H9 (cell line): ENCODE measurements at regions not wholly inside any gene's neighbourhood (a gene's known extent, or its start where the extent isn't known, plus 50 kb on each side); places are given as distances from the start of the nearest gene placed in this dataset.

Experiments used
- DNase-seq: peaks from one replicate; pipeline ENCODE4 v3.0.0-alpha.2; 2017
- H2AFZ ChIP-seq: one replicate; pipeline ENCODE4 v1.6.1; 2013; ENCODE audit warnings: mild to moderate bottlenecking, low read length, control low read depth, moderate library complexity
- H2AK5ac ChIP-seq: 2 replicates; pipeline ENCODE4 v1.6.1; 2013; ENCODE audit warnings: low read length, control low read depth, mixed read lengths; ENCODE audit not compliant: insufficient read length
- H2BK120ac ChIP-seq: one replicate; pipeline ENCODE4 v1.6.1; 2013; ENCODE audit warnings: low read depth, mild to moderate bottlenecking, low read length, control low read depth, inconsistent platforms; ENCODE audit not compliant: poor library complexity, severe bottlenecking
- H2BK12ac ChIP-seq: 2 replicates; pipeline ENCODE4 v1.6.1; 2013; ENCODE audit warnings: low read length, control low read depth, mixed read lengths, low read depth; ENCODE audit not compliant: insufficient read length
- H2BK15ac ChIP-seq: 2 replicates; pipeline ENCODE4 v1.6.1; 2013; ENCODE audit warnings: low read depth, low read length, control low read depth
- H2BK20ac ChIP-seq: one replicate; pipeline ENCODE4 v1.6.1; 2013; ENCODE audit warnings: low read depth, mild to moderate bottlenecking, low read length, control low read depth, inconsistent platforms; ENCODE audit not compliant: poor library complexity, severe bottlenecking
- H2BK5ac ChIP-seq: 2 replicates; pipeline ENCODE4 v1.6.1; 2013; ENCODE audit warnings: low read length, control low read depth, mixed read lengths; ENCODE audit not compliant: insufficient read length
- H3K14ac ChIP-seq: 2 replicates; pipeline ENCODE4 v1.6.1; 2013; ENCODE audit warnings: low read length, control low read depth; ENCODE audit not compliant: insufficient read depth
- H3K18ac ChIP-seq: 2 replicates; pipeline ENCODE4 v1.6.1; 2013; ENCODE audit warnings: low read depth, mild to moderate bottlenecking, mixed read lengths, low read length, control low read depth; ENCODE audit not compliant: insufficient read length
- H3K23ac ChIP-seq: 2 replicates; pipeline ENCODE4 v1.6.1; 2013; ENCODE audit warnings: low read length, control low read depth, mixed read lengths, low read depth; ENCODE audit not compliant: insufficient read length
- H3K23me2 ChIP-seq: 2 replicates; pipeline ENCODE4 v1.6.1; 2013; ENCODE audit warnings: low read depth, mild to moderate bottlenecking, mixed read lengths, low read length, control low read depth; ENCODE audit not compliant: insufficient read length, poor library complexity, severe bottlenecking
- H3K27ac ChIP-seq: 2 replicates; pipeline ENCODE4 v1.5.1; 2013; ENCODE audit warnings: low read length, control low read depth, mixed read lengths, low read depth; ENCODE audit not compliant: insufficient read length
- H3K27me3 ChIP-seq: 2 replicates; pipeline ENCODE4 v1.6.1; 2013; ENCODE audit warnings: low read length, control low read depth, inconsistent platforms; ENCODE audit not compliant: insufficient read depth
- H3K4ac ChIP-seq: 2 replicates; pipeline ENCODE4 v1.6.1; 2013; ENCODE audit warnings: low read depth, mild to moderate bottlenecking, control low read depth, inconsistent platforms, low read length, moderate library complexity
- H3K4me1 ChIP-seq: 2 replicates; pipeline ENCODE4 v1.6.1; 2013; ENCODE audit warnings: low read length, control low read depth, inconsistent platforms; ENCODE audit not compliant: insufficient read depth
- H3K4me2 ChIP-seq: 2 replicates; pipeline ENCODE4 v1.6.1; 2013; ENCODE audit warnings: low read length, control low read depth, mixed read lengths; ENCODE audit not compliant: insufficient read length, insufficient read depth
- H3K56ac ChIP-seq: 2 replicates; pipeline ENCODE4 v1.6.1; 2013; ENCODE audit warnings: low read depth, mild to moderate bottlenecking, mixed read lengths, low read length, control low read depth; ENCODE audit not compliant: insufficient read length
- H3K79me1 ChIP-seq: 2 replicates; pipeline ENCODE4 v1.6.1; 2013; ENCODE audit warnings: low read depth, mild to moderate bottlenecking, moderate library complexity, low read length, control low read depth, inconsistent platforms; ENCODE audit not compliant: insufficient read depth, poor library complexity, severe bottlenecking
- H3K79me2 ChIP-seq: 2 replicates; pipeline ENCODE4 v1.6.1; 2013; ENCODE audit warnings: low read length, control low read depth, inconsistent platforms; ENCODE audit not compliant: insufficient read depth
- H3K9ac ChIP-seq: 2 replicates; pipeline ENCODE4 v1.6.1; 2013; ENCODE audit warnings: low read length, control low read depth, mixed read lengths; ENCODE audit not compliant: insufficient read length; ENCODE audit errors: extremely low read depth
- H3K9me3 ChIP-seq: one replicate; pipeline ENCODE4 v1.6.1; 2013; ENCODE audit warnings: low read depth, low read length, inconsistent platforms; ENCODE audit not compliant: control insufficient read depth
- H3T11ph ChIP-seq: one replicate; pipeline ENCODE4 v1.6.1; 2013; ENCODE audit warnings: mild to moderate bottlenecking, low read length, control low read depth, inconsistent platforms
- H4K20me1 ChIP-seq: one replicate; pipeline ENCODE4 v1.6.1; 2013; ENCODE audit not compliant: control insufficient read depth, insufficient read length, insufficient read depth
- H4K5ac ChIP-seq: 2 replicates; pipeline ENCODE4 v1.6.1; 2013; ENCODE audit warnings: low read depth, mild to moderate bottlenecking, mixed read lengths, low read length, control low read depth; ENCODE audit not compliant: insufficient read length
- H4K8ac ChIP-seq: replicated peaks from 2 replicates; pipeline ENCODE4 v1.6.1; 2013; ENCODE audit warnings: low read length, control low read depth, mixed read lengths, low read depth; ENCODE audit not compliant: insufficient read length
- H4K91ac ChIP-seq: 2 replicates; pipeline ENCODE4 v1.6.1; 2013; ENCODE audit warnings: low read depth, mild to moderate bottlenecking, moderate library complexity, mixed read lengths, low read length, control low read depth; ENCODE audit not compliant: insufficient read length
- H3K27ac Mint-ChIP-seq, 3 experiments: 2 replicates in 2 of 3; 3 replicates in 1 of 3; pipeline ENCODE4 v1.8.0; 2020 to 2021; ENCODE audit warnings: mixed read lengths in 3 of 3, mild to moderate bottlenecking in 1 of 3, moderate library complexity in 1 of 3
- H3K27me3 Mint-ChIP-seq: 2 replicates; pipeline ENCODE4 v1.8.0; 2021; ENCODE audit warnings: low read depth, mild to moderate bottlenecking, moderate library complexity, mixed read lengths
- H3K36me3 Mint-ChIP-seq, 3 experiments: 2 replicates in 2 of 3; 3 replicates in 1 of 3; pipeline ENCODE4 v1.8.0; 2020 to 2021; ENCODE audit warnings: low read depth in 3 of 3, mixed read lengths in 3 of 3; ENCODE audit not compliant: insufficient read depth in 1 of 3
- H3K4me1 Mint-ChIP-seq, 2 experiments: 2 replicates each; pipeline ENCODE4 v1.8.0; 2020; ENCODE audit warnings: mixed read lengths in 2 of 2
- H3K4me3 Mint-ChIP-seq, 2 experiments: 2 replicates in 1 of 2; 3 replicates in 1 of 2; pipeline ENCODE4 v1.8.0; 2020 to 2021; ENCODE audit warnings: mild to moderate bottlenecking in 2 of 2, mixed read lengths in 2 of 2, moderate library complexity in 1 of 2
- H3K9me3 Mint-ChIP-seq, 2 experiments: 2 replicates in 1 of 2; 3 replicates in 1 of 2; pipeline ENCODE4 v1.8.0; 2020; ENCODE audit warnings: mild to moderate bottlenecking in 2 of 2, mixed read lengths in 2 of 2, moderate library complexity in 1 of 2
- WGBS: extraction: QIAGEN DNeasy Blood & Tissue Kit; methylation state at CpG from one replicate; pipeline ENCODE4 v1.1.7; 2013; ENCODE audit warnings: missing lambda C conversion rate, low lambda C conversion rate, mixed read lengths; ENCODE audit not compliant: insufficient read length; ENCODE audit errors: extremely low coverage; 5-methylcytosine and 5-hydroxymethylcytosine counted together
- TF ChIP-seq, protein P1 (sequence below): fragments of 200-600 bp; sonication (generic); conservative IDR thresholded peaks from 3 replicates; pipeline ENCODE4 v1.8.0; 2021; ENCODE audit warnings: antibody characterized with exemption, mild to moderate bottlenecking

DNA sequence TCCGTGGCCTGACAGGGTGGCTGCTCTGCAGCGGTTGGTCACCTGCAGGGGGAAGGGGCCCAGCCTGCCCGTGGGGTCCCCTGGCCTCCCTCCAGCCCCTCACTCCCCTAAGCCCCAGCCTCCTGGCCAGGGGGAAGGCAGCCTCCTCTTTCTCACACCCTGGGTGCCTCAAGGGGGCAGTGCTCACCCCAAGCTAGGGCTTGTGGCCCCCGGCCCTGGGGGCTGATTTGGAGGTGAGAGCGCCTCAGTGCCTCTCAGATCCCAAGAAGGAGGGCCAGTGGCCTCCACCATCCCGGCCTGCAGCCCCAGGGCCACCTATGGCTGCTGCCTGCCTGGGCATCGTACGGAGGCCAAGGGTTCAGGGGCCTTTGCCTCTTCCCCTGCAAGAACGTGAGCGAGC is 66.4 kb upstream of the TTC34 start:
- no peak for DNase-seq
- no peaks in the 10 kb centered on the region for H3K4me1 ChIP-seq
- no peak overlapping the region for H3K56ac ChIP-seq
- no peak overlapping the region for H2AK5ac ChIP-seq
- H3K27ac ChIP-seq, result no peak overlapping the region
- no peak overlapping the region for H3K27ac Mint-ChIP-seq
- no peaks in the 10 kb centered on the region for H3K79me1 ChIP-seq
- peaks cover 5 to 18% (median 11%) of the 10 kb centered on the region in 3 experiments for H3K36me3 Mint-ChIP-seq
- no peaks in the 10 kb centered on the region for H3K4me1 Mint-ChIP-seq
- no peak overlapping the region for H3K4me2 ChIP-seq
- H2BK15ac ChIP-seq, result no peak overlapping the region
- peaks cover 59% of the 10 kb centered on the region for H3K9me3 ChIP-seq
- H2AFZ ChIP-seq, result no peak overlapping the region
- no peak overlapping the region for H4K91ac ChIP-seq
- H4K8ac ChIP-seq, result no peak overlapping the region
- H3K23ac ChIP-seq, result no peak overlapping the region
- no peak overlapping the region for H2BK120ac ChIP-seq
- TF ChIP-seq, protein P1, sequence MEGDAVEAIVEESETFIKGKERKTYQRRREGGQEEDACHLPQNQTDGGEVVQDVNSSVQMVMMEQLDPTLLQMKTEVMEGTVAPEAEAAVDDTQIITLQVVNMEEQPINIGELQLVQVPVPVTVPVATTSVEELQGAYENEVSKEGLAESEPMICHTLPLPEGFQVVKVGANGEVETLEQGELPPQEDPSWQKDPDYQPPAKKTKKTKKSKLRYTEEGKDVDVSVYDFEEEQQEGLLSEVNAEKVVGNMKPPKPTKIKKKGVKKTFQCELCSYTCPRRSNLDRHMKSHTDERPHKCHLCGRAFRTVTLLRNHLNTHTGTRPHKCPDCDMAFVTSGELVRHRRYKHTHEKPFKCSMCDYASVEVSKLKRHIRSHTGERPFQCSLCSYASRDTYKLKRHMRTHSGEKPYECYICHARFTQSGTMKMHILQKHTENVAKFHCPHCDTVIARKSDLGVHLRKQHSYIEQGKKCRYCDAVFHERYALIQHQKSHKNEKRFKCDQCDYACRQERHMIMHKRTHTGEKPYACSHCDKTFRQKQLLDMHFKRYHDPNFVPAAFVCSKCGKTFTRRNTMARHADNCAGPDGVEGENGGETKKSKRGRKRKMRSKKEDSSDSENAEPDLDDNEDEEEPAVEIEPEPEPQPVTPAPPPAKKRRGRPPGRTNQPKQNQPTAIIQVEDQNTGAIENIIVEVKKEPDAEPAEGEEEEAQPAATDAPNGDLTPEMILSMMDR, result no peak
- no peaks in the 10 kb centered on the region for H3K27me3 ChIP-seq
- H2BK12ac ChIP-seq, result no peak overlapping the region
- no peak overlapping the region for H3T11ph ChIP-seq
- H4K20me1 ChIP-seq, result no peaks in the 10 kb centered on the region
- H3K4ac ChIP-seq, result no peak overlapping the region
- no peak overlapping the region for H3K4me3 Mint-ChIP-seq
- no peak overlapping the region for H2BK20ac ChIP-seq
- peaks cover 19 to 70% of the 10 kb centered on the region in 2 experiments for H3K9me3 Mint-ChIP-seq
- no peaks in the 10 kb centered on the region for H3K79me2 ChIP-seq
- H3K27me3 Mint-ChIP-seq, result peaks cover 11% of the 10 kb centered on the region
- no peak overlapping the region for H3K18ac ChIP-seq
- H3K14ac ChIP-seq, result no peak overlapping the region
- H3K9ac ChIP-seq, result no peak overlapping the region
- H2BK5ac ChIP-seq, result no peak overlapping the region
- no peaks in the 10 kb centered on the region for H3K23me2 ChIP-seq
- WGBS, result no CpG with 5 or more reads among the region's 10 CpGs
- H4K5ac ChIP-seq, result no peak overlapping the region
